Neutrophil (primary cell): ENCODE measurements at regions not wholly inside any gene's neighbourhood (a gene's known extent, or its start where the extent isn't known, plus 50 kb on each side); places are given as distances from the start of the nearest gene placed in this dataset.

Source experiments
- H3K27ac ChIP-seq: fragments of 200-600 bp; sonication (generic); 2 replicates; pipeline ENCODE4 v1.5.1; 2016; ENCODE audit warnings: mild to moderate bottlenecking, moderate library complexity
- H3K27me3 ChIP-seq: fragments of 200-600 bp; sonication (generic); 2 replicates; pipeline ENCODE4 v1.6.0; 2016; ENCODE audit warnings: mild to moderate bottlenecking
- H3K36me3 ChIP-seq: fragments of 200-600 bp; sonication (generic); 2 replicates; pipeline ENCODE4 v1.5.1; 2017
- H3K4me1 ChIP-seq, 2 experiments: fragments of 200-600 bp in 1 of 2; sonication (generic) in 1 of 2; 1 replicate in 1 of 2; 2 replicates in 1 of 2; pipeline versions ENCODE4 v1.5.1 to v1.6.1; 2013 to 2016; ENCODE audit warnings: low read depth in 1 of 2, low read length in 1 of 2, mild to moderate bottlenecking in 1 of 2, moderate library complexity in 1 of 2; ENCODE audit not compliant: control insufficient read depth in 1 of 2, insufficient read depth in 1 of 2
- H3K4me3 ChIP-seq, 2 experiments: fragments of 200-600 bp in 1 of 2; sonication (generic) in 1 of 2; 1 replicate in 1 of 2; 2 replicates in 1 of 2; pipeline ENCODE4 v1.5.1; 2013 to 2016; ENCODE audit warnings: low read depth in 1 of 2, low read length in 1 of 2, mild to moderate bottlenecking in 1 of 2, moderate library complexity in 1 of 2
- H3K9me3 ChIP-seq: fragments of 200-600 bp; sonication (generic); 2 replicates; pipeline ENCODE4 v1.5.1; 2016
- CTCF ChIP-seq: fragments of 200-600 bp; sonication (generic); IDR thresholded peaks from 2 replicates; pipeline ENCODE4 v1.5.1; 2016; ENCODE audit warnings: antibody characterized with exemption

GRCh38 chr12:127728729-127729128, 538.2 kb upstream of the TMEM132C start:
- H3K36me3 ChIP-seq = no peaks in the 10 kb centered on the region
- no peaks in the 10 kb centered on the region for H3K27me3 ChIP-seq
- H3K9me3 ChIP-seq = no peaks in the 10 kb centered on the region
- TF ChIP-seq CTCF = no peak
- no peak overlapping the region for H3K27ac ChIP-seq
- H3K4me1 ChIP-seq = no peaks in the 10 kb centered on the region
- no peak overlapping the region for H3K4me3 ChIP-seq

GRCh38 chr12:127729381-127729780, 537.6 kb upstream of the TMEM132C start:
- H3K27ac ChIP-seq = no peak overlapping the region
- no peak for TF ChIP-seq CTCF
- H3K27me3 ChIP-seq = no peaks in the 10 kb centered on the region
- H3K9me3 ChIP-seq = no peaks in the 10 kb centered on the region
- H3K36me3 ChIP-seq = no peaks in the 10 kb centered on the region
- H3K4me3 ChIP-seq = no peak overlapping the region
- H3K4me1 ChIP-seq = no peaks in the 10 kb centered on the region

- Histone ChIP-seq H3K4me1 (no peaks in the 10 kb centered on the region), H3K9me3 (no peaks in the 10 kb centered on the region), H3K27me3 (no peaks in the 10 kb centered on the region), H3K36me3 (no peaks in the 10 kb centered on the region), H3K4me3 (no peak overlapping the region), H3K27ac (no peak overlapping the region)
- TF ChIP-seq CTCF = no peak
Observed at GRCh38 chr12:127731657-127732056, 535.3 kb upstream of the TMEM132C start.

- Histone ChIP-seq H3K4me3 (no peak overlapping the region), H3K27ac (no peak overlapping the region), H3K9me3 (no peaks in the 10 kb centered on the region), H3K27me3 (no peaks in the 10 kb centered on the region), H3K36me3 (no peaks in the 10 kb centered on the region), H3K4me1 (no peaks in the 10 kb centered on the region)
- no peak for TF ChIP-seq CTCF
Observed at GRCh38 chr12:127742231-127742630, 524.7 kb upstream of the TMEM132C start.

- no peak for TF ChIP-seq CTCF
- H3K27me3 ChIP-seq = no peaks in the 10 kb centered on the region
- H3K4me3 ChIP-seq = no peak overlapping the region
- H3K9me3 ChIP-seq = no peaks in the 10 kb centered on the region
- H3K27ac ChIP-seq = no peak overlapping the region
- no peaks in the 10 kb centered on the region for H3K4me1 ChIP-seq
- no peaks in the 10 kb centered on the region for H3K36me3 ChIP-seq
Observed at GRCh38 chr12:127745469-127746212, 521.3 kb upstream of the TMEM132C start.
